ENCODE measurements at regions not wholly inside any gene's neighbourhood (a gene's known extent, or its start where the extent isn't known, plus 50 kb on each side); places are given as distances from the start of the nearest gene placed in this dataset.

GRCh38 chr14:26286913-26287205 is 311.0 kb downstream of the NOVA1 start:
- Mint-ChIP-seq H3K4me3 (no peak overlapping the region), H3K27ac (no peak overlapping the region), H3K9me3 (no peaks in the 10 kb centered on the region; a peak in 2 of 5 replicates), H3K4me1 (peaks cover 15 to 19% of the 10 kb centered on the region in 2 experiments), H3K36me3 (ENCODE audit: insufficient read depth in 1 of 3, low read depth in 3 of 3) (peaks cover 0 to 3% (median 0%) of the 10 kb centered on the region in 3 experiments; a peak in 2 of 7 replicates), H3K27me3 (ENCODE audit: low read depth) (no peaks in the 10 kb centered on the region; the same call in 1 of the 2 replicates)
- H2BK120ac ChIP-seq (ENCODE audit: low read depth, low read length, poor library complexity, severe bottlenecking) = no peak overlapping the region
- no peak overlapping the region for H2AK5ac ChIP-seq (ENCODE audit: insufficient read length, low read length)
- no peaks in the 10 kb centered on the region for H3K23me2 ChIP-seq (ENCODE audit: insufficient read length, low read depth, low read length, poor library complexity, severe bottlenecking)
- no peaks in the 10 kb centered on the region for H3K79me2 ChIP-seq (ENCODE audit: insufficient read depth, low read length)
- TF ChIP-seq, protein P1, sequence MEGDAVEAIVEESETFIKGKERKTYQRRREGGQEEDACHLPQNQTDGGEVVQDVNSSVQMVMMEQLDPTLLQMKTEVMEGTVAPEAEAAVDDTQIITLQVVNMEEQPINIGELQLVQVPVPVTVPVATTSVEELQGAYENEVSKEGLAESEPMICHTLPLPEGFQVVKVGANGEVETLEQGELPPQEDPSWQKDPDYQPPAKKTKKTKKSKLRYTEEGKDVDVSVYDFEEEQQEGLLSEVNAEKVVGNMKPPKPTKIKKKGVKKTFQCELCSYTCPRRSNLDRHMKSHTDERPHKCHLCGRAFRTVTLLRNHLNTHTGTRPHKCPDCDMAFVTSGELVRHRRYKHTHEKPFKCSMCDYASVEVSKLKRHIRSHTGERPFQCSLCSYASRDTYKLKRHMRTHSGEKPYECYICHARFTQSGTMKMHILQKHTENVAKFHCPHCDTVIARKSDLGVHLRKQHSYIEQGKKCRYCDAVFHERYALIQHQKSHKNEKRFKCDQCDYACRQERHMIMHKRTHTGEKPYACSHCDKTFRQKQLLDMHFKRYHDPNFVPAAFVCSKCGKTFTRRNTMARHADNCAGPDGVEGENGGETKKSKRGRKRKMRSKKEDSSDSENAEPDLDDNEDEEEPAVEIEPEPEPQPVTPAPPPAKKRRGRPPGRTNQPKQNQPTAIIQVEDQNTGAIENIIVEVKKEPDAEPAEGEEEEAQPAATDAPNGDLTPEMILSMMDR (conservative IDR thresholded peaks at IDR 0.05) = no peak
- H2BK12ac ChIP-seq (ENCODE audit: insufficient read length, low read depth, low read length) = no peak overlapping the region
- H4K8ac ChIP-seq (replicated peaks; ENCODE audit: insufficient read length, low read depth, low read length) = no peak overlapping the region
- no peak overlapping the region for H4K91ac ChIP-seq (ENCODE audit: insufficient read length, low read depth, low read length)
- no peak for DNase-seq
- no peaks in the 10 kb centered on the region for H3K9me3 ChIP-seq (ENCODE audit: control insufficient read depth, low read depth, low read length)
- no peak overlapping the region for H2BK20ac ChIP-seq (ENCODE audit: low read depth, low read length, poor library complexity, severe bottlenecking)
- no peak overlapping the region for H3K23ac ChIP-seq (ENCODE audit: insufficient read length, low read depth, low read length)
- no peak overlapping the region for H4K5ac ChIP-seq (ENCODE audit: insufficient read length, low read depth, low read length)
- H3K9ac ChIP-seq (ENCODE audit: extremely low read depth, insufficient read length, low read length) = no peak overlapping the region
- no peak overlapping the region for H3K18ac ChIP-seq (ENCODE audit: insufficient read length, low read depth, low read length)
- WGBS (ENCODE audit: extremely low coverage, insufficient read length, low lambda C conversion rate) = no CpG with 5 or more reads among the region's 1 CpG
- no peak overlapping the region for H2AFZ ChIP-seq (ENCODE audit: low read length)
- no peak overlapping the region for H3K4ac ChIP-seq (ENCODE audit: low read depth, low read length)
- H3K4me1 ChIP-seq (ENCODE audit: insufficient read depth, low read length) = peaks cover 7% of the 10 kb centered on the region
- H2BK15ac ChIP-seq (ENCODE audit: low read depth, low read length) = no peak overlapping the region
- H3K27ac ChIP-seq (ENCODE audit: insufficient read length, low read depth, low read length) = no peak overlapping the region
- H3T11ph ChIP-seq (ENCODE audit: low read length) = no peak overlapping the region
- no peaks in the 10 kb centered on the region for H3K79me1 ChIP-seq (ENCODE audit: insufficient read depth, low read depth, low read length, poor library complexity, severe bottlenecking)
- H3K27me3 ChIP-seq (ENCODE audit: insufficient read depth, low read length) = no peaks in the 10 kb centered on the region
- H3K14ac ChIP-seq (ENCODE audit: insufficient read depth, low read length) = no peak overlapping the region
- no peak overlapping the region for H2BK5ac ChIP-seq (ENCODE audit: insufficient read length, low read length)
- H3K56ac ChIP-seq (ENCODE audit: insufficient read length, low read depth, low read length) = no peak overlapping the region
- H3K4me2 ChIP-seq (ENCODE audit: insufficient read depth, insufficient read length, low read length) = no peak overlapping the region
- H4K20me1 ChIP-seq (ENCODE audit: control insufficient read depth, insufficient read depth, insufficient read length) = no peaks in the 10 kb centered on the region

All from H9 (cell line).